ENCODE measurements at regions not wholly inside any gene's neighbourhood (a gene's known extent, or its start where the extent isn't known, plus 50 kb on each side); places are given as distances from the start of the nearest gene placed in this dataset.

DNA sequence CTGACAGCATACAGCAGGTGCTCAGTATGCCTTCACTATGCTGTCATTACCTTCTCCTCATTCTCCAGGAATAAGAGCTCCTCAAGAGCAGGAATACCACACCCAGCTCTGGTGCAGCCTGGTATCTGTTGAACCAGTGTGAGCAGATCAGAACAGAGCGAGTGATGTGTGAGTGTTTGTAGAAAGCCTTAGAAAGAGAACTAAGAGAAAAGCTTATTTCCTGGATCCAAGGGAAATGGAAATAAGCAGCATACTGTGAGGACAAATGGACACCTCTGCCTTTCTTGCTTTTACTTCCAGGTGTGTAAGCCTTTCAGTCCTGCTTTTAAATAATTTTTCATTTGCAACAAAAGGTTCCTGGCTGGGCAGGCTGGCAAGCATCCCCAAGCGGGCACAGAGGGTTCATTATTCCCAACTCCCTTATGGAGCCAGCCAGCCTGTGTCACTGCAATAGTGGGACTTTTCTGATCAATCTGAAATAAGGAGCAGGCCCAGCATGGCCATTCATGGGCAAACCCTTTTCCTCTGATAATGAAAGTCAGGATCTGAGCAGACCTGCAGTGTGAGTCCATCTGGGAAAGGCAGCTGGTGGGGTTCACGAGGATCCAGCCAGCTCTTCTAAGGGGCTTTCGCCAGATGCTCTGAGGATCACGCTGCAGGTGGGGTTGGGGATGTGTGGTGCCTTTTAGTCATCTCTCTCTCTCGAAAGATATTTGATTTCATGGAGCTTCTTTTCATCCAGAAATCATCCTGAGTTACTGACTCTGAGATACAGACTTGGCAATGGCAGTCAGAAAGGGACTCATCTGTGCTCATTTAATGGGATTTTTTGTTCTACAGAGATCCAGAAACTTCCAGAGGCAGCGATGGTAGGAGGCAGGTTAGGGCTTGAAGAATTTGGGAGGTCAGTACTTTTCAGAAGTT is 594.9 kb upstream of the CFAP20DC start:
- FAIRE-seq: no peak

DNA sequence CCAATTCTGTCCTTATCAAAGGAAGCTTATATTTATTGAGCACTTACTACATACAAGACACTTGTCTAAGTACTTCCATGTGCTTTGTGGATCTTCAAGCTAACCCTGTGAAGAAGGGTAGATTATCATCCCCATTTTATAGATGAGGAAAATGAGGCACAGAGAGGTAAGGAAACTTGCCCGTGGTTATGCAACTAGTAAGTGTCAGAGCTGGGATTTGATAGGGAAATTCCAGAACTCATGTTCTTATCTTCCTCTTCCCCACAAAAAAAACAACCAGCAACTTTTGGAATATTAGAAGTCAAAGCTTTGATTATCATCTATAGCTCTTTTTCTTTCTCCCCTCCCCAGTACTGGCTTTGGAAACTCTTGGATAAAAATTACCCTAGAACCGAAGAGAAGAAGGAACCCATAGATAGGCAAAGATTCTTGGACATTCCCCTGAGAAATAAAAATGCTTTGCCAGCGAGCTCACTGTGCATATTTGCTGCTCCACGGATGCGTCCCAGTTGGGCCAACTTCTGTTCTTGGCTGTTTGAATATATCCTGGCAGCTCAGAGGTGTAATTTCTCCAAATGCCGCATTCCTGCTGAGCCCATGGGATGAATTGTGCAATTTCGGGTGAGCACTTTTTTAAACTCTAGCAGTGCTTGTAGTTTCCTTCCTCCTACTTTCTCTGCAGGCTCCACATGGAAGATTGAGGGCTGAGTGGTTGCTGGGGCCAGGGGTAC is 591.5 kb upstream of the CFAP20DC start:
- no peak for FAIRE-seq

DNA sequence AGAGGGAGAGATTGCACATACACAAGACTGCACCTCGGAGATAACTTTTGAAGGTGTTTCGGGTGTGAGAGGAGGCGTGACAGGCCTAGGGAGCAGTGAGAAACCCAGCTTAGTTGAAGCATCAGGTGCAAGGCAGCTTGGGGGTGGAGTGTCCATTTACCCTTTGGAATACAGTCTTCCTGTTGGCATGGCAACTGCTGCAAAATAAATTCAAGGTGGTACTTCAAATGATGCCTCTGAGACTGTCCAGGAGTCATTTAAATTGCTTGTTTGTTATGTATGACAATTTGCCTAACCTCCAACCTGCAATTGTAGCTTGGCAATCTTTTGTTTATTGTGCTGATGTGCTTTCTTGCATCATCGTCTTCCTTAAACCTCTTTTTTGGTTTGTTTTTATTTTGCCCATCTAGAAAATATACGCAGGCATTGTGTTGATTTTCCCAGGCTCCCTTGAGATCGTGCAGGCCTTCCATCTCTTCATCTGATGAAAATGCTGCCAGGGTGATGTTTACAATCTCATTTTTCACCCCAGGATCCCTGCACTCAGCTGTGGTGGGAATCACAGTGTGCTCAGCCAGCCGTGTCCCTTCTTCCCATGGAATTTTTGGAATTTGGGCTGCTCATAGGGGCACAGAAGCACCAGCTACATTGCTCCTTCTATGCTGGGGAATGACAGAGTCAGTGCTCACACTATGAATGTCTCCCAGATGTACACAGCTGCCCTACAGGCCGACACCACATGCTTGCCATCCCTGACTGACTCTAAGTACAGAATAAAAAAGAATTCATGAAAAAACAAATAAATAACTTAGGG is 583.1 kb upstream of the CFAP20DC start:
- no peak for FAIRE-seq

DNA sequence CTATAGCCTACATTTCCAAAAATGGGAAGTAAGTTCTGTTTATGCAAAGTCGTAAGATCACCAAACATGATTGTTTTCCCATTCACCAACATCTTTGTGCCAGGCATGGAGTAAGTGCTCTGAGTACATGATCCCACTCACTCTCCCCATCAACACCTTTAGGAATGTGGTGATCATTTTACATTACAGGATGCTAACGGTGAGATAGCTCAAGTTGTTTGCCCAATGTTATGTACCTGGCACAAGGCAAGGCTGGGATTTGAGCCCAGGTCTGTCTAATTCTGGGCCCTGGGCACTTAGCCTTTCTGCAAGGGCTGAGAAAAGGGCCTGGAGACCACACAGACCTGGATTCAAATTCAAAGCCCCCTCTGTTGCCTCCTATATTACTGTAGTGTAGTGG is 581.7 kb upstream of the CFAP20DC start:
- no peak for FAIRE-seq

DNA sequence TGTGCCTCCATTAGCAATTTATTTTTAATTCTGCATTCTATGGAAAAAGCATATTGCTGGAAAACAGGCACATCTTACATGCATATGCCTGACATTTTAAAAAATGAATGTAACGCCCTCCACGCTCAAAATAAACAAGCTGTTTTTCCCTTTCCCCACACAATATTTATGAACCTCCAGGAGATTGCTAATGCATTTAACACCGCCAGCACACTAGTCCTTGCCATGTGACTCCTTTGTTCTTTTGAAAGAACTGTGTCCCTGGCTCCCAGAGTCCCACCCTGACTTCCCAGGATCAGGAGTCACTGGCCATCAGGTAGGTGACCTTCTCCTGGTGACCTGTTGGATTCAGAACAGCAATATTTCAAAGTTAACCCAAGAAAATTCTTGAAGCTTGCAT is 571.2 kb upstream of the CFAP20DC start:
- FAIRE-seq: no peak

DNA sequence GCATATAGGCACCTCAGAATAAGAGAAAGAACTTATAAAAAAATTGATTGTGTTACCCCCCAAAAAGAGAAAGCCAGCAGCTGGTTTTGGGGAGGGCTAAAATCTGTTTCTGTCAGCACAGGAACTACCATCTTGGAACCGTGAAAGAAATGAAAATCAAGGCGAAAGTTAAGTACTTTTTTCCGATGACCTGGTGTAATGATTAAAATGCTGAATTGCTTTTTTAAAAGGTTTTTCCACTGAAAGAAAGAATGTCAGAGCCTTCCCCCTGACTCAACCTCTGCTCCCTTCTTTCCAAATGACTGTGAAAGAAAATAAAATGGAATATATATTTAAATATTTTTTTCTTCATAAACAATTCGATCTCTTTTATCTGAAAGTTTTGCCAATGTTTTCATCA is 570.5 kb upstream of the CFAP20DC start:
- FAIRE-seq: no peak

DNA sequence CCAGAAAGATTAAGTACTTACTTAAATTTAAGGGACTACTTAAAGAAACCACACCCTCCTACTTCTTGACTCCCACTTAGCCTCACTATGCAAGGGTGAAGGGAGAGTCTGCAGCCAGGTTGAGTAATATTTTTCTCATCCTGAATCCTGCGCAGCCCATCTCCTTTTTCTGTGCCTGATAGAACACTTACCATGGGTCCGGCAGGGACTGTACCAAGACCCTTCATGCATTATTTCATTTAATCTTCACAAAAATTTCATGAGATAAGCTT is 562.6 kb upstream of the CFAP20DC start:
- FAIRE-seq: no peak

DNA sequence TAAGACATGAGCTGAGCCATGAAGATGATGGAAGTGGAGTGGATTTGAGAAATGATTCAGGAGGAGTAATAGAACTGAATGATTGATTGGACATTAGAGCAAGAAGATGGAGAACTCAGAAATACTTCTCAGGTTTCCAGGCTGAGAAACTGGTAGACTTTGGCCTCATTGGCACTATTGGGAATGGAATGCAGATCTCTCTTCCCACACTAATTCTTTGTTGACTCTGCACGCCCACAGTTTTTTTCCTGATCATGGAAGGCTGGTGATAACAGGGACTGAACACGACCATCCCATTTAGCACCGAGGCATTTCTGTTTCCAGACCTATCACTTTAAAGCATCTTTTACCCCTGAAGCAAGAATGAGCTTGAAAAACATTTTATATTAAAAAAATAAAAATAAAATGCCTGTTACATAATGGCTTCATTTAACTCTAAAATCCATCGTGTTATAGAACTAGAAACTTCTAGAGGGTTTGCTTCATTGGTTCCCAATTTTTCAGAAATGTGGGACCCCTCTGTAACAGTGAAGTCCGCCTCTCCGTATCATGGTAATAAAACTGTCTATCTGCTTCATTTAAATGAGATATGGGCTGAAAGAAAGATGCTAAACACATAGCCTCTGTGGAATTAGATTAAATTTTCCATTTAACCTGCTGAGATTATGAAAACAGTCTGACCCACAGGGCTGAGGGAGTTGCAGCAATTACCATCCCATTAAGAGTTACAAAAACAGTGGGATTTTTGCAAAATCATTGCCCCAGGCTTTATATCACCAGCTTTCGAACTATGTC is 562.0 kb upstream of the CFAP20DC start:
- no peak for FAIRE-seq

DNA sequence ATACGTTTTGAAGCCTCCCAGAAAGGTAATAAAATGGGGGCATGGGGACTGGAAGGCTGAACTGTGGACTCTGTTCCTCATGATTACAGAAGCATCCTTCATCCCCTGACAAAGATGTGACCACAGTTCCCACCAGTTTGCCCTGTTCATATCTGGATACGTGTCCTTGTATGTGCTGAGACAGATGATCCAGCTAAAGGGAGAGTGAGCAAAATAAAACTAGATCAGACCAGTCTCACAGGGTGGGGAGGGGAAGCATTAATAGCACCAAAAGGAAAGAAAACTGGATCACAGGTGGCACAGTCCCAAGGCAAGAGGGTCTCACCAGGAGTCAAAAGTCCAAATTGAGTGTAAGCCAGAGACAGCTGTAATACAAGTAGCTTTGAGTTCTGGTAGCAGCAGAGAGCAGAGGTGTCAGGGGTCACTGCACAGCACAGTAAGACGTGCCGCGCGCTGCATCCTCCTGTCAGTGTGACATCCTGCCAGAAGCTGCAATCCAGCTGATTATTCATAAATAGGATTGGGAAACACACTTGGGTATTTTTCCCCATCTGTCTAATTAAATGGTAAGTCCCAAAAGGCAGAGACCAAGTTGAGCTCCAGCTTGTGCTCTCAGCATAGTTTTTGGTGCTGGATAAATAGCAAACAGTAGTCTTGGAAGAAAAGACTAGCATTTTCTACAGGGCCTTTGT is 560.0 kb upstream of the CFAP20DC start:
- FAIRE-seq: no peak

DNA sequence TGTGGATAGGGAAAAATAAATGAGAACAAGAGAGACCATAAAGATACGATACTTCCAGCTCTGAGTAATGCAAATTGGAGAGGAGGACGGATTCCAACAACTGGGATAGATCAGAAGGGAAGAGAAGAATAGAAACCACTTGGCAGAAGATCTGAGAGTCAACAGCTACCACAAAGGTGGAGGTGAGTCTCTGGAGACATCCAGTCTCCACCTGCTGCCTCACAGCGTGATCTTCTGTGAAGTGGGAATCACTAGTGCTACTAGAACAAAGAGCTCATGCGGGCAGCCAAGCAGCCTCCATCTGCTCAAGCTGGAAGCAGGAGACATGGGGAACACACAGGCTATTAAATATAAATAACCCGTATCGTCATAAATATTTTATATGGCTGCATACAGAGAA is 558.5 kb upstream of the CFAP20DC start:
- FAIRE-seq: no peak

DNA sequence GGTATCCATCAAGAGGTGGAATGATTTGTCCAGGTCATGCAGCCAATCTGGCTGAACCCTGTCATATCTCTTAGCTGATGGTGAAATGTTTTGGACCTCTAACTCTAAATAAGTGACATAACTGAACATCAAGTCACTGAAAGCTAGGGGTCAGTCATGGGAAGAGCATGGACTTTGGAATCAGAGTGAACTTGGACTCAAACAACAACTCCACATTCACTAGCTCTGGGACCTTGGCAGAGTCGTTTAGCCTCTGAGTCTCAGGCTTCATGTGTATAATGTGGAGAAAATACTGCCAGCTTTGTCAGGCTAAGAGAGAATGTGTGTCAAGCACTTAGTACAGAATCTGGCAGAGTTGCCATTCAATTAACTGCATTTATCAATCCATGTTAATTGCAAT is 557.8 kb upstream of the CFAP20DC start:
- no peak for FAIRE-seq

DNA sequence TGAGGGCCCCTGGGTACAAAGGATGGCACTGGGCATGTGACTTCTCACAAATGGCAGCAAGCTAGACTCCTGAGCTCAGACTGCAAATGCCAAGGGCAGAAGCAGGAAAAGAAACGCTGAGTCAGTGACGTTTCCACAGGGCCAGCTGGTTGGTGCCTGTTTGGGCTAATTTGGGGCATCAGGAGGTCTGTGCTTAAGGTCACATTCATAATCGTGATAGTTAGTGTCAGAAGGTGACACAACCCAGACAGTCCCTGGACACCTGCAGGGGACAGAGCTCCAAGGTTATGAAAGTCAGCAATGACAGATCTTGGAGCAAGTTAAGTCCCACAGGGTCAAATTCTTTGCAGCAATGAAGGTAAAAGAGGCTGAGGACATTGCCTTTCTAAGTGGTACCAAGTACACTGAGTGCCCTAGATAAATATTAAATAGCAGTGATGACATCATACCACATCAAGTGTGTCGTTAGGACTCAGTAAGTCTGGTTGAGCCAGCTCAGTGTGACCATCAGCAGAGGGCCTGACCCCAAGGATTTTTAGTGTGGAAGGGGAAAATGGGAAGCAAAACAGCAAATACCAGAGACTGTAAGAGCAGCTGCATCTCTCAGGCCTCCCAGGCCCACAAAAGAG is 556.9 kb upstream of the CFAP20DC start:
- FAIRE-seq: no peak

DNA sequence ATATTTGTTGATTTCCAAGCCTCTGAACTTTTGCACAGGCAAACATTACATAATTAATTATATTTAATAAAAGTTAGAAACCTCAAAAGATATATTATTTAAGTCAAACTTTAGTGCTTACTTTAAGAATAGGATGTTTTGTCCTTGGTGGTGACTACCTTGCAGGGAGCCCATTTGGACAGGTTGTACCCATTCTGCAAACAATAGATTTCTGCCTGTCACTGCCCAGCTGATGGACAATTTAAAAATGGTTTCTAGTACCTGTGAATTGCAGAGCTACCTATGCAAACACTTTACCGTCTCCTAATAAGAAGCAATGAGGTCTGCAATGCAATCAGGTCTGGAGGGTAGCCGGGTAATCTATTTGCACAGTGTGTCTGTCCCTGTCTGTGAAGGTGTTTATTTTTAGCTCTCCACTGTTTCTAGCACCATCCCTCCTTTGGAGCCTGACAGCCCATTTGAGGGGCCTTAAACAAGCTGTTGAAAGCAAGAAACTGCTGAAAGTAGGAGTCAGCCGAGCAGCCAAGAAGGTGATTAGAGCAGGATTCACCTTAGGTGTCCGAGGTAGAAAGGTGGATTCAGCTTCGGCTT is 556.2 kb upstream of the CFAP20DC start:
- FAIRE-seq: no peak

DNA sequence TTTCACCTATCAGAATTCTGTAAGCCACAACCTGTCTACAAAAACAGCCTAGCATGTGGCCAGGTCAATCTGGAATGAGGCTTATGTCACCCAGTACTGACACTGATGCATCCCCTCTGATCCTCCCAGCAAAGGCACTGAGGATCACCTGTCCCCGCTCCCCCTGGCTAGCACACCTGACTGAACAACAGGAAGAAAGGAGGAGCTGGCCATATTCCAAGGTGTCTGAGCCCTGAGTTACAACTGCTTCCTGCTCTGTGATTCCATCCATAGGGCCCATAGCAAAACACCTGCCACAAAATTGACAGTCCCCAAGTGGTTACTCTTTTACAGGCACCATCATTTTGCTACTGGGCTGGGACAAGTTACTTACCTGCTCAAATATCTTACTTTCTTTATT is 555.5 kb upstream of the CFAP20DC start:
- FAIRE-seq: no peak

DNA sequence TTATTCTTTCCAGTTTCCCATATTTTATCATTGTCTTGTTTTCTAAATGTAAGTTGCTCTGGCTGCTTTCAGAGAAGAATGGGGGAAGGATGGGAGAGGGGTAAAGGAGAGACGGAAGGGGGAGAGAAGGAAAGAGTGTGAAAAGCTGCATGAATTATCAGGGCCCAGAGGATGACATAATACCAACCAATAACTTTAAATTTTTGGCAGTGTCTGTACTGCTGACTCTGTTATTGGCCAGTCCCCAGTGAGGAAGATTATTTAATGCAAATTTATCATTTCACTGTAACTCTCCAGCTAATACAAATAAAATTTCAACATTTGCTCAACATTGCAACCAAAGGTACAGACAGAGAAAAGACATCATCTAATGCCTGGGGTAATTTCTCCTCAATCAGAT is 551.7 kb upstream of the CFAP20DC start:
- no peak for FAIRE-seq

DNA sequence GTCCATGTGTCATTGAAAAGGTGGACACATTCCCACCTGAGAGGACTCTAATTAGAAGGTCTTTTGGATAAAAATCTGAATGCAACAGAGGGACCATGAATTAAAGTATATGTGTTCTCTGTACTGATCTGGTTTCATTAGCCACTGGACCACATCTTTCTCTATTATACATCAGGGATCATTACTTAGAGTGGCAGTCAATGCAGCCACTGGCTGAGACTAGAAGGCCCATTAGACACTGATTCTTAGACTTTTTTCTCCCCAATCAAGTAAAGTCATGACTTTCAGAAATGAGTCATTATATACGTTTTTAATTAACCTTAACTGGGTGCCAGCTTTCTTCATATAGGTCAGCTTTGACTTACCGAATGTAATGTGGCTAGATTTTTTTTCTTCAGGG is 550.8 kb upstream of the CFAP20DC start:
- no peak for FAIRE-seq

DNA sequence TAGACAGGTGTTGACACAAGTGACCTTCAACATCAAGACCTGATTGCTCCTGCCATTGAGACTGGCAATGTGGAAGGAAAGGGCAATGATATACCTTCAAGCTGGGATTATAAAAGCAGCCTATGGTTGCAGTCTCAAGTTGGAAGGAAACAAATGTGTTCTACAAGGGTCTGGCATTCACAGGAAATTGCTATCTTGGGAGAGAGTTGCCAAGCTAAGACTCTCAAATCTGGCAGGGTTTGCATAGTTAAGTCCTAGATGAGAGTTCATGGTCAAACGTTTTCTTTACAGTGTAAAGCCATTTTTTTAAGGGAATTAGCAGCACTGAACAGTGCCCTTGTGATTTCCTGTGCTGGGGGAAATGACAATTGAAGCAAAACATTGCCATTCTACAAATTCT is 546.9 kb upstream of the CFAP20DC start:
- FAIRE-seq: no peak

DNA sequence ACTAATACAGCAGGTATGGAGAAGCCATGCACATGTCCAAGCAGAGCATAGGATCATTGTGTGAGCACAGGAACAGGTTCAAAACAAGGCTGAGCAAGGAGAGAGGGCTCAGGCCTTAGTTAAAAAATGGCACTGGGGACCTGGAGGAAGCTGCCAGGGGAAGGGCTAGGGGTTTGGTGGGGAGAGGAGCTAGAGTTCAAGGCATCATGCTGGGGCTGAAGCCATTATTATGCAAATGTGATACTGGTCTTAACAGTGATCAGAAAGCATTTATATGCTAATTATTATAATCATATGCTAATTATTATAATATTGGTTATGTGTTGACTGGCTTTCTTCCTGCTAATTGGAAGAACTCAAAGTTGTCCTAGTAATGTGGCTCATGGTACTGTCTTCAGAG is 546.0 kb upstream of the CFAP20DC start:
- no peak for FAIRE-seq

DNA sequence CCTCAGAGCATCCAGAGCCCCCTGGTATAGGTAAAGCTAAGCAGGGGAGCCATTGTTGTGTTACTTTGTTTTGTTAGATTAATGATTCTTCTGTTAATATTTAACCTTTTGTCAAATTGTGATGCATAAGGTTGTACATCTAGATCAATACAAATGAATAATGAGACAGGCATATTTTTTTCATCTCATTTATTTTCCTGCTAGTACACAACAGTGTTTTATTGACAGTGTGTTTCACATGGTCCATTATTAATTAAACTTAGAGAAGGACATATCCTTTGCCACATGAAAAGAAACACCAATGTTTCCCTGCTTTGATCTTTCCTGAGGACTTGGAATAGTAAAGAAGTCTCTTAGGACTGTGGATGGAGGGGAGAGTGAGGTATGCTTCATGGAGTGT is 543.6 kb upstream of the CFAP20DC start:
- FAIRE-seq: no peak

DNA sequence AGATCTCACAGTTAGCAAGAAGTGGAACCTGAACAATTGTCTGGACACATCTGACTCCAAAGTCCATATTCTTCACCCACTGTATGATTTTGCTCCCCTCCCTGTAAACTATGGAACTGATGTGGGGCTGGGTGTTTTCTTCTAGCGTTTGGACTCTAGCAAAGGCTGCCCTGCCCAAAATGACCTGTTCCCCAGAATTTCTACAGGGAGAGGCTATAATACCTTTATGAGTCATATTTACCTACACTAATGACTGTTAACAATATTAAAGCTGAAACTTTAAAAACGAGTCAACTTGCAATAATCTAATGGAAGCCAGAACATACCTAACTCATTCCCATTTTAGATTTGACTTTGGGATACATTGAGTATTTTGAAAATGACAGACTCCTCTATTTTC is 531.2 kb upstream of the CFAP20DC start:
- no peak for FAIRE-seq

DNA sequence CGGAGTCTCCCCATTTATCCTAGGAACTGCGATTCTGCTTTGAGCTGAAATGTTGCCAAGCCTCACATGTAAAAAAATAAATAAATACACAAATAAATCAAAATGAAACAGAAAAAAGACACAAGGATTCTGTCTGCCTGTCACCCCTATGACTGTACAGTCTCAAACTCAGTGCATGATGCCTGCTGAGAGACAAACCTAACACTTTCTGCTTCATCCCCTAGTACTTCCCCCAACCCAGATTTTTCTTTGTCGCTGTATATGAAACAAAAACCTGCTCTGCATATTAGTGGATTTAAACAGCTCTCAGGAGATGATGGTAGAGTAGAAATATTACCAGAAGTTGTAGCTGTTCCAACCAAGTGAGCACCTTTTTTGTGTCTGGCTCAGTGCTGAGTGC is 530.7 kb upstream of the CFAP20DC start:
- no peak for FAIRE-seq
